ENCODE measurements at regions not wholly inside any gene's neighbourhood (a gene's known extent, or its start where the extent isn't known, plus 50 kb on each side); places are given as distances from the start of the nearest gene placed in this dataset.

GRCh38 chr3:152942366-152942765 lies 107.4 kb downstream of the P2RY1 start:
- TF ChIP-seq CTCF (IDR thresholded peaks at IDR 0.05) (no peak), ZNF317 (CRISPR knock-in tag; IDR thresholded peaks at IDR 0.05; ENCODE audit: borderline replicate concordance, low read depth) (no peak), ARID4B (CRISPR knock-in tag; IDR thresholded peaks at IDR 0.05; ENCODE audit: borderline replicate concordance) (no peak), USF1 (CRISPR knock-in tag; IDR thresholded peaks at IDR 0.05) (no peak), NFYB (CRISPR knock-in tag; conservative IDR thresholded peaks at IDR 0.05; ENCODE audit: low read depth) (no peak), MAX (CRISPR knock-in tag; IDR thresholded peaks at IDR 0.05) (no peak), JUN (CRISPR knock-in tag; IDR thresholded peaks at IDR 0.05) (no peak), TP53 (CRISPR knock-in tag; IDR thresholded peaks at IDR 0.05) (no peak), ETV6 (CRISPR knock-in tag; IDR thresholded peaks at IDR 0.05) (no peak), ESRRA (CRISPR knock-in tag; IDR thresholded peaks at IDR 0.05; ENCODE audit: borderline replicate concordance) (no peak), HMGXB4 (CRISPR knock-in tag; IDR thresholded peaks at IDR 0.05) (no peak)

Measured in WTC11 (cell line).